CD4-positive, alpha-beta T cell (primary cell): ENCODE measurements at regions not wholly inside any gene's neighbourhood (a gene's known extent, or its start where the extent isn't known, plus 50 kb on each side); places are given as distances from the start of the nearest gene placed in this dataset.
"Not testable (repeated sequence)": the region's sequence is repeated elsewhere in the genome, so short reads cannot be mapped to it uniquely, and the experiment has no call there.

Source experiments
- ATAC-seq: fragments of 200-7000 bp; cut with Tn5 transposase; one replicate; pipeline ENCODE4 v1.10.0; 2022; ENCODE audit warnings: mild to moderate bottlenecking; ENCODE audit not compliant: poor library complexity
- CTCF ChIA-PET: fragments of 350-600 bp; sonication (Branson Sonifier 250); formaldehyde crosslinking; loops from one replicate; lab custom pipeline; 2021; ENCODE audit warnings: antibody characterized with exemption, inconsistent platforms; lab: Charles Lee
- POLR2A ChIA-PET: fragments of 350-600 bp; sonication (Branson Sonifier 250); formaldehyde crosslinking; loops from one replicate; lab custom pipeline; 2021; ENCODE audit warnings: antibody characterized with exemption, inconsistent platforms; lab: Charles Lee
- DNase-seq, 14 experiments: peaks; one replicate each; pipeline ENCODE4 v3.0.0-alpha.2; 2013 to 2020; ENCODE audit warnings: mixed read lengths in 2 of 14
- H3K27ac ChIP-seq, 2 donors: one replicate each; pipeline versions ENCODE4 v1.5.1 to v1.7.0; 2013; ENCODE audit warnings: low read length in 2 of 2, low read depth in 1 of 2, mild to moderate bottlenecking in 1 of 2
- H3K27me3 ChIP-seq, 2 experiments: 1 replicate in 1 of 2; 2 replicates in 1 of 2; pipeline versions ENCODE4 v1.6.1 to v1.7.0; 2013; ENCODE audit warnings: low read length in 2 of 2, control low read depth in 1 of 2, mild to moderate bottlenecking in 1 of 2, moderate library complexity in 1 of 2; ENCODE audit not compliant: insufficient read depth in 2 of 2, control insufficient read depth in 1 of 2
- H3K36me3 ChIP-seq: one replicate; pipeline ENCODE4 v1.6.1; 2013; ENCODE audit warnings: low read length, control low read depth; ENCODE audit not compliant: insufficient read depth
- H3K4me1 ChIP-seq: one replicate; pipeline ENCODE4 v1.6.1; 2013; ENCODE audit warnings: low read length, control low read depth; ENCODE audit not compliant: insufficient read depth
- H3K4me3 ChIP-seq: one replicate; pipeline ENCODE4 v1.5.1; 2013; ENCODE audit warnings: mild to moderate bottlenecking, low read length, moderate library complexity
- H3K9me3 ChIP-seq, 2 experiments: 1 replicate in 1 of 2; 2 replicates in 1 of 2; pipeline versions ENCODE4 v1.6.1 to v1.7.0; 2013; ENCODE audit warnings: low read length in 2 of 2, mild to moderate bottlenecking in 2 of 2, control low read depth in 1 of 2, moderate library complexity in 1 of 2; ENCODE audit not compliant: control insufficient read depth in 1 of 2, insufficient read depth in 1 of 2
- H3K27ac Mint-ChIP-seq: one replicate; pipeline ENCODE4 v1.8.0; 2020; ENCODE audit warnings: mixed read lengths
- H3K27me3 Mint-ChIP-seq: one replicate; pipeline ENCODE4 v1.8.0; 2021; ENCODE audit warnings: mixed read lengths
- H3K36me3 Mint-ChIP-seq: one replicate; pipeline ENCODE4 v1.8.0; 2021; ENCODE audit warnings: low read depth, mixed read lengths
- H3K4me1 Mint-ChIP-seq: one replicate; pipeline ENCODE4 v1.8.0; 2021; ENCODE audit warnings: low read depth, mixed read lengths
- H3K4me3 Mint-ChIP-seq: one replicate; pipeline ENCODE4 v1.8.0; 2020; ENCODE audit warnings: mild to moderate bottlenecking, mixed read lengths
- H3K9me3 Mint-ChIP-seq: one replicate; pipeline ENCODE4 v1.8.0; 2020; ENCODE audit warnings: mixed read lengths
- intact Hi-C, 2 experiments: fragments of 100-400 bp; cut with DNase I in 1 of 2; cut with micrococcal nuclease in 1 of 2; formaldehyde crosslinking; loops; one replicate each; pipeline versions ENCODE4 v1.15.1 to v1.9.0; 2023 to 2025; cut with DNase I, micrococcal nuclease
- TF ChIP-seq, protein P1 (sequence below): fragments of 200-600 bp; IDR thresholded peaks from one replicate; pipeline ENCODE4 v1.8.0; 2022; ENCODE audit warnings: antibody characterized with exemption, mild to moderate bottlenecking

DNA sequence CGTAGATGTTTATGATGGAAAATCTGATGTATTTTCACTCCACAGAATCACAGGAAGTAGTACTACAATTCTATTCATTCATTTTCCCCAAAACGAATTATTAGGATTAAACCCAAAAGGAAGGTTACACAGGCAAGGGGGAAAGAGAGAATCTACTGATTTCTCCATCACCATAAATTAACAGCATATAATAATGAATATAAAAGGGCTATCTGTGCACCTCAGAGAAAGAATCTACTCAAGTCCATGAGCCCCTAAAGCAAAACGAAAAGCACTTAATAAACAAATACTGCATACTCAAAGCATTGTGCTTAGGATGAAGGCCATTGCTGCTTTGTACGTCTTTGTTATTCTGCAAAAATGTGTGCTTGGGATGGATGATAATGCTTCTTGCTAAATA is 740.5 kb upstream of the SEMA6A start:
- no peak for ATAC-seq
- Mint-ChIP-seq H3K4me3 (no peak overlapping the region), H3K27ac (no peak overlapping the region), H3K4me1 (no peaks in the 10 kb centered on the region), H3K9me3 (no peaks in the 10 kb centered on the region), H3K27me3 (no peaks in the 10 kb centered on the region), H3K36me3 (no peaks in the 10 kb centered on the region)
- H3K27me3 ChIP-seq = no peaks in the 10 kb centered on the region
- DNase-seq = no peak
- H3K4me3 ChIP-seq = no peak overlapping the region
- POLR2A ChIA-PET = no interaction called here
- H3K4me1 ChIP-seq = no peaks in the 10 kb centered on the region
- intact Hi-C loops = no loop called here
- no peak overlapping the region for H3K27ac ChIP-seq
- CTCF ChIA-PET = no interaction called here
- no peaks in the 10 kb centered on the region for H3K9me3 ChIP-seq
- TF ChIP-seq, protein P1, sequence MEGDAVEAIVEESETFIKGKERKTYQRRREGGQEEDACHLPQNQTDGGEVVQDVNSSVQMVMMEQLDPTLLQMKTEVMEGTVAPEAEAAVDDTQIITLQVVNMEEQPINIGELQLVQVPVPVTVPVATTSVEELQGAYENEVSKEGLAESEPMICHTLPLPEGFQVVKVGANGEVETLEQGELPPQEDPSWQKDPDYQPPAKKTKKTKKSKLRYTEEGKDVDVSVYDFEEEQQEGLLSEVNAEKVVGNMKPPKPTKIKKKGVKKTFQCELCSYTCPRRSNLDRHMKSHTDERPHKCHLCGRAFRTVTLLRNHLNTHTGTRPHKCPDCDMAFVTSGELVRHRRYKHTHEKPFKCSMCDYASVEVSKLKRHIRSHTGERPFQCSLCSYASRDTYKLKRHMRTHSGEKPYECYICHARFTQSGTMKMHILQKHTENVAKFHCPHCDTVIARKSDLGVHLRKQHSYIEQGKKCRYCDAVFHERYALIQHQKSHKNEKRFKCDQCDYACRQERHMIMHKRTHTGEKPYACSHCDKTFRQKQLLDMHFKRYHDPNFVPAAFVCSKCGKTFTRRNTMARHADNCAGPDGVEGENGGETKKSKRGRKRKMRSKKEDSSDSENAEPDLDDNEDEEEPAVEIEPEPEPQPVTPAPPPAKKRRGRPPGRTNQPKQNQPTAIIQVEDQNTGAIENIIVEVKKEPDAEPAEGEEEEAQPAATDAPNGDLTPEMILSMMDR = no peak
- no peaks in the 10 kb centered on the region for H3K36me3 ChIP-seq

DNA sequence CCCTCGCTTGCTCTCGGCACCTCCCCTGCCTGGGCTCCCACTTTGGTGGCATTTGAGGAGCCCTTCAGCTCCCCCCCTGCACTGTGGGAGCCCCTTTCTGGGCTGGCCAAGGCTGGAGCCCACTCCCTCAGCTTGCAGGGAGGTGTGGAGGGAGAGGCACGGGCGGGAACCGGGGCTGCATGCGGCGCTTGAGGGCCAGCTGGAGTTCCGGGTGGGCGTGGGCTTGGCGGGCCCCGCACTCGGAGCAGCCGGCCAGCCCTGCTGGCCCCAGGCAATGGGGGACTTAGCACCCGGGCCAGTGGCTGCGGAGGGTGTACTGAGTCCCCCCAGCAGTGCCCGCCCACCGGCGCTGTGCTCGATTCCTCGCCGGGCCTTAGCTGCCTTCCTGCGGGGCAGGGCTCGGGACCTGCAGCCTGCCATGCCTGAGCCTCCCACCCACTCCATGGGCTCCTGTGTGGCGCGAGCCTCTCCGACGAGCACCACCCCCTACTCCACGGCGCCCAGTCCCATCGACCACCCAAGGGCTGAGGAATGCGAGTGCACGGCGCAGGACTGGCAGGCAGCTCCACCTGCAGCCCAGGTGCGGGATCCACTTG is 730.0 kb upstream of the SEMA6A start:
- H3K4me1 Mint-ChIP-seq, ATAC-seq, H3K9me3 ChIP-seq, POLR2A ChIA-PET, H3K27ac ChIP-seq, H3K9me3 Mint-ChIP-seq, H3K4me3 ChIP-seq, H3K36me3 Mint-ChIP-seq, CTCF ChIA-PET, H3K27me3 ChIP-seq, H3K27ac Mint-ChIP-seq, H3K36me3 ChIP-seq, intact Hi-C loops, H3K4me3 Mint-ChIP-seq, H3K4me1 ChIP-seq, DNase-seq, H3K27me3 Mint-ChIP-seq: not testable (repeated sequence)

DNA sequence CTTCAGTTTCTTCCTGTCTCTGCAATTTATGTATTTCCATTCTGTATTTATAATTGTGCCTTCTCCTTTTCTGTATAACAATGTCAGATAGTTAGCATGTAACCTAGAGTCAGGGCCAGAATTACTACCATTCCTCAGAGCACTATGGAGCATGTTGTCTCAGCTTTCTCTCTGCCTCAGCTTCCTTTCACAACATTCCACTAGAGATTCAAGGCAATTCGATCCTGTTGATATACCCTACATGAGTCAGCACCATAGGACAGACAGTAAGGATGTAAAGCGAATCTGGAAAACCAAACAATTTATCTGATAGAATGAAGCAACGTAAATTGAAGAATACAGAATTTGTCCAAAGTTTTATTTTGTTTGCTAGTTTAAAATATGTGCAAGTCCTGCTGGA is 728.3 kb upstream of the SEMA6A start:
- intact Hi-C loops = no loop called here

More for the DNA sequence above, 728.3 kb upstream of the SEMA6A start:
- DNase-seq (no peak), ATAC-seq (no peak)
- Histone ChIP-seq H3K27ac (no peak overlapping the region), H3K4me3 (no peak overlapping the region), H3K4me1 (no peaks in the 10 kb centered on the region), H3K27me3 (no peaks in the 10 kb centered on the region), H3K9me3 (no peaks in the 10 kb centered on the region), H3K36me3 (no peaks in the 10 kb centered on the region)
- H3K36me3 Mint-ChIP-seq = no peaks in the 10 kb centered on the region
- no peak overlapping the region for H3K27ac Mint-ChIP-seq
- H3K9me3 Mint-ChIP-seq = no peaks in the 10 kb centered on the region
- H3K4me1 Mint-ChIP-seq = no peaks in the 10 kb centered on the region
- H3K27me3 Mint-ChIP-seq = no peaks in the 10 kb centered on the region
- ChIA-PET CTCF (no interaction called here), POLR2A (no interaction called here)
- TF ChIP-seq, protein P1 = no peak
- no peak overlapping the region for H3K4me3 Mint-ChIP-seq
